ENCODE measurements at regions not wholly inside any gene's neighbourhood (a gene's known extent, or its start where the extent isn't known, plus 50 kb on each side); places are given as distances from the start of the nearest gene placed in this dataset.

- TF ChIP-seq ZNF292 (CRISPR knock-in tag; IDR thresholded peaks at IDR 0.05; ENCODE audit: borderline replicate concordance, low read depth) (peak; percentile 35; the same call in 1 of the 2 replicates), ZNF687 (CRISPR knock-in tag; IDR thresholded peaks at IDR 0.05) (peak; percentile 85)
These were observed 192.9 kb downstream of the INHBB start (continued) for GRCh38 chr2:120538691-120539423.

- no TSS peak for BruUV-seq (replicated peaks)
- WGBS (ENCODE audit: low lambda C conversion rate): 47% methylated on average over 7 of the region's 15 CpGs
- ChIA-PET POLR2A (interaction anchor here (0.7 to 3.2 kb wide), 13 partner anchors 8 to 130 kb away, joined by 3 to 36 read pairs (median 5); no protein-coding TSS in a partner anchor), CTCF (ENCODE audit: low intra/inter-chr PET ratio, low total read pairs) (no interaction called here)
- no peaks in the 10 kb centered on the region for H4K20me1 ChIP-seq (ENCODE audit: insufficient read depth, low read length)
- H3K36me3 ChIP-seq (replicated peaks in 1 of 2; ENCODE audit: control insufficient read depth in 1 of 2, insufficient read depth in 2 of 2, low read length in 2 of 2): no peaks in the 10 kb centered on the region
- in situ Hi-C loops (cut with HindIII; ENCODE audit: extremely low pct_ligation_motif_present, low pct_unique_long_range_greater_than_20kb): no loop called here
- ATAC-seq (peak; percentile 12), DNase-seq (ENCODE audit: low spot score) (no peak), FAIRE-seq (no peak)
- H3K79me2 ChIP-seq (ENCODE audit: insufficient read depth, low read length): no peaks in the 10 kb centered on the region
- peaks cover 4 to 23% of the 10 kb centered on the region in 2 experiments; a peak in 3 of 5 replicates for H3K27me3 ChIP-seq (ENCODE audit: control insufficient read depth in 1 of 2, insufficient read depth in 2 of 2, low read length in 2 of 2)
- H3K4me2 ChIP-seq (ENCODE audit: low read depth, low read length): peak overlapping the region; percentile 62
- peak overlapping the region; percentile 82 for H3K27ac ChIP-seq (ENCODE audit: extremely low read length, insufficient read depth, low read length)
- peak overlapping the region; percentile 49 for H2AFZ ChIP-seq (ENCODE audit: low read length)
- 0 out of 2 replicates have a peak overlapping the region, but pooled peaks have one; percentile 18 for H3K9ac ChIP-seq (ENCODE audit: insufficient read depth, low read depth, low read length)
- no peaks in the 10 kb centered on the region for H3K9me3 ChIP-seq (ENCODE audit: low read length)
- H3K4me3 ChIP-seq (replicated peaks in 1 of 3; ENCODE audit: insufficient read depth in 1 of 3, low read depth in 2 of 3, low read length in 3 of 3): 0 out of 6 replicates have a peak overlapping the region, but pooled peaks of 1 of the 3 experiments have one; percentile 34
- peaks cover 70% of the 10 kb centered on the region for H3K4me1 ChIP-seq (ENCODE audit: insufficient read depth, low read length)
- intact Hi-C loops (cut with micrococcal nuclease; ENCODE audit: unreplicated experiment): no loop called here
- TF ChIP-seq AGO2 (optimal IDR thresholded peaks at IDR 0.05; ENCODE audit: low read depth, low read length) (no peak), UBTF (CRISPR knock-in tag; IDR thresholded peaks at IDR 0.05) (no peak), ZNF703 (CRISPR knock-in tag; IDR thresholded peaks at IDR 0.05; ENCODE audit: borderline replicate concordance) (no peak), ZNF737 (CRISPR knock-in tag; IDR thresholded peaks at IDR 0.05; ENCODE audit: borderline replicate concordance) (no peak), ZNF362 (CRISPR knock-in tag; IDR thresholded peaks at IDR 0.05; ENCODE audit: borderline replicate concordance) (no peak), ZNF121 (CRISPR knock-in tag; IDR thresholded peaks at IDR 0.05) (no peak), BORCS8-MEF2B (CRISPR knock-in tag; IDR thresholded peaks at IDR 0.05) (0 out of 2 replicates have a peak, but pooled peaks have one; percentile 8), DNMT3B (CRISPR knock-in tag; conservative IDR thresholded peaks at IDR 0.05) (no peak), HNRNPL (IDR thresholded peaks at IDR 0.05; ENCODE audit: low read depth, low read length) (0 out of 2 replicates have a peak, but pooled peaks have one; percentile 40)
These were observed 193.5 kb downstream of the INHBB start for GRCh38 chr2:120539424-120539936.
